Stimulated activated CD4-positive, alpha-beta T cell treated with anti-CD3 and anti-CD28 coated beads, Interleukin-1b, Interleukin-23, amount 100 ng/mL, for 1 hour (primary cell): ENCODE measurements at regions not wholly inside any gene's neighbourhood (a gene's known extent, or its start where the extent isn't known, plus 50 kb on each side); places are given as distances from the start of the nearest gene placed in this dataset.

Experiments
- DNase-seq, 2 donors: peaks; one replicate each; pipeline ENCODE4 v3.0.0-alpha.2; 2020; ENCODE audit warnings: low read depth in 2 of 2

DNA sequence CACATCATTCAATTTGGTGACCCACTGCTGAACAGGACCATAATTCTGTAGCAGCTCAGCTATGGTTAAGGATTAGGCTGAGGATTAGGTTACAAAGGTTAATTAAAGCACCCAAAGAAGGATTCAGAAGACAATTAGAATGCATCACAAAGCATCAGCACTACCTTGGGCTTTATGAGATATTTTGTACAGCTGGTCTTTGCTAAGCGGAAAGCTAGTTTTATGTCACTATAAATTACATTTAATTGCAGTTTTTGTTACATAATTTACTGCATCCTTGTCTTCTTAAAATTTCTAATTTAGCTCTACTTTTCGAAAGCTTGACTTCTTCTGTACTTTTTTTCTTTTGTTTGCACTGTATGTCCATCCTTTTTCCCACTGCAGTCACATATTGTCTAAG lies 711.5 kb downstream of the RPS29 start:
- DNase-seq = no peak

DNA sequence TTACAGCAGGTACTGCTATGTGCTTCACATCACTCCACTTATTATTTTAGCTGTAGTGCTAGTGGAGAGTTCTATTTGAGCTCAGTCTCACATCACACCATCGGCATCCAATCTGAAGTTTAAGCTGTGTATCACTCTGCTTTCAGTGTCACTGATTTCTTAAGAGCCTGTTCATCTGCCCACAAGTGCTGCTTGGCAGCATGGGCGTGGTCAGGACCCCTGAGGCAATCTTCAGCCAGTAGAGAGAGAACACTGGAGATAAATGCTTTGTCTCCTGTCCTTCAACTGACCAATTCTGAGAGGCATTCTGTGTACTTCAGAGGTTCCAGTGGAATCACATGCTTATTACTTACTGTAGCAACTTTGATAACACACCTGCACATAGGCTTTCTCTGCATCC lies 728.8 kb downstream of the RPS29 start:
- no peak for DNase-seq

DNA sequence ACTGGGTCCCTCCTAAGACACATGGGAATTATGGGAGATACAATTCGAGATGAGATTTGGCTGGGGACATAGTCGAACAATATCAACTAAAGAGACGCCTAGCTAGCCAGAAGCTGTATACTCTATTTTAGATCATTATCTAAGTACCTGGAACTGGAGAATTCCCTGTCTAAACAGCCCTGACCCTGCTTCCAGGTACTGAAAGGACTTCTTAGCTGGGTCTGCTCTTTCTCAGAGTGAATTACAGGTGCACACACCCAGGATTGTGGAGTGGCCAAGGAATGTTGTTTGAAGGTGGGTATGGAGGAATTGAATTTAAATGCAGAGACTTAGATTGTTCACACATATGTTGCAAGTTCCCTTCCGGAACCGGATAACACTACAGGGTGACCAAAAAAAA lies 733.0 kb downstream of the RPS29 start:
- DNase-seq = no peak

DNA sequence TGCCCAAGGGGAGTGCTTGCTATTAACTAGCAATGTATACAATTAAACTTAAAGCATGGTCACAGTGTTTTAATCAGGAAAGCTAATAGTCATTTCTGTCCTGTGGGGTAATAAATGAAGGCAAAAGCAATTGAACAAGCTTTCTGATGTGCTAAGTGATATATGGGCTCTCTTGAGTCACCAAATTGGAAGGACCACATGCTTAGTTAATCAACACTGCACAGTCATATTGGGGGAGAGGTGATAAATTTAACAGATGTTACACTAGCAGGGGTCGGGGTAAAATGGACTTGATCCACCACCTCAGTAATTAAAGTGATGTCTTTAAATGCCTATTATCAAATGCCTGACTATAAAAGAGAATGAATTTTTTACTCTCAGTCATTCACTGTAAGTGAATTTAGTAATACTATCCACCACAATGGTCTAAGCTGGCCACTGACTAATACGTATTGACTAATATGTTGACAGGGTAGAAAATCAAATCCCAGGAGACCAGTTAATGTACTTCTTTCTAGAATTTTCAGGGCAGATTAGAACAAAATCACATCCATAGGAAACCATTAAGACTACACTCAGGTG lies 736.3 kb downstream of the RPS29 start:
- no peak for DNase-seq

DNA sequence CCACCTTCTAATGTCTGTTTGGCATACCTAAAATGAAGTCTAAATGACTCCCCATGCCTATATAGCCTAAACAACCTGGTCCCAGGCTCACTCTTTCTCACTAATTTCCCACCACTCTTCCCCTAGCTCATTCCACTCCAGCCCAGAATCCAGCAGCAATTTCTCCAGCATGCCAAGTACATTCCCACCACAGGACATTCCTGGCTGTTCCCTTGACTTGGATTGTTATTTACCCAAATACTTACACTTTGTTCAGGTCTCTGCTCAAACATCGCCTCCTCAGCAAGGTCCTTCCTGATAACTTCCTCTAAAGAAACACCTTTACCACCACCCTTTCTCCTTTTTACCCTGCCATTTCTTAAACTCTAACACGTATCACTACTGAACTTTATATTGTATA lies 743.4 kb downstream of the RPS29 start:
- no peak for DNase-seq

DNA sequence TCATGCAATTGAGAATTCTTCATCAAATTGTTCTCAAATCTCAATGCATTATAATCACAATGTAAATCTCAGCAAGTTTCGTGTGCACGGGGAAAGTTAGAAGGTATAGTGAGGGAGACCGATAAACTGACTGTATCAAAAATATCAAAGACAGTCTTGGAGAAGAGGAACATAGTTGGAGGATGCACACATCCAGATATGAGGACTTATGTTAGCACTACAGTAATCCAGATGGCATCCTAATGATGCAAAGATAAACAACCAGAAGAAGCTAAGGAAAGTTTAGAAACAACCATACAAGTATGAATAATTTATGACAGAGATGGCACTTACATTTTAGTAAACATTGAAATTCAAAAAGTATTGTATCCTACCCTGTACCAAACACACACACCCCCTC lies 760.1 kb downstream of the RPS29 start:
- no peak for DNase-seq

DNA sequence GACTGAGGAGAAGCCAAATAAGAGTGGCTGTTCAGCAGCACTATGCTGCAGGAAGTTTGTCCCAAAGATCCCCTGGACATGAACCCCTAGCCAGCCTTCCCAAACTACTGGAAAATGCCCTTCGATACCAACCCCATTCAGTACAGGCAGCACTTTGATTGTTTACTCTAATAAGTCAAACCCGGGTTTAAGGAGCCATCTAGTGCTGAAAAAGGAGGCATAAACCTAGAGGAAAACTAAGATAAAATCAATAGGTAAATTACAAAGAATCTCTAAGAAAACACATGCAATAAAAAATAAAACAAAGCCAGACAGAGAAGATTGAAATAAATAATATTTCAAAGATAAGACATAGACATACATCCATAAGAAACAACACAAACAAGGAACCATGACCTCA lies 771.6 kb downstream of the RPS29 start:
- no peak for DNase-seq

DNA sequence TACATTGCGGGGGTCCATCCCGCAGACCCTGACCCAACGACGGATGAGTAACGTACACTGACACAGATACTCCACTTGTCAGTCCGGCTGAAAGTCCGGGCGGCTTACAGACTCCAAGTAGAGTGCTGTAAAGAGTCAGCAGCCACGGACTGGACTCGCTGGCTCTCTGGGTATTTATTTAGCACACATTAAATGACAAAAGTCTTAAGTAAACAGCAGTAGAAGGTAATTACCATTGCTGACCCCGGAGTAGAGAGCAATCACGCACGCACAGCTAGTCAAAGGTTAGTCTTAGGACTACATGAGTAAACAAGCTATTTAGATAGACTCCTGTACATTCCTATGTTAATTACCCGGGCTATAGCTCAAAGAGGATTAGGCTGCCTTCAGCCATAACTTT lies 780.9 kb downstream of the RPS29 start:
- DNase-seq = no peak

DNA sequence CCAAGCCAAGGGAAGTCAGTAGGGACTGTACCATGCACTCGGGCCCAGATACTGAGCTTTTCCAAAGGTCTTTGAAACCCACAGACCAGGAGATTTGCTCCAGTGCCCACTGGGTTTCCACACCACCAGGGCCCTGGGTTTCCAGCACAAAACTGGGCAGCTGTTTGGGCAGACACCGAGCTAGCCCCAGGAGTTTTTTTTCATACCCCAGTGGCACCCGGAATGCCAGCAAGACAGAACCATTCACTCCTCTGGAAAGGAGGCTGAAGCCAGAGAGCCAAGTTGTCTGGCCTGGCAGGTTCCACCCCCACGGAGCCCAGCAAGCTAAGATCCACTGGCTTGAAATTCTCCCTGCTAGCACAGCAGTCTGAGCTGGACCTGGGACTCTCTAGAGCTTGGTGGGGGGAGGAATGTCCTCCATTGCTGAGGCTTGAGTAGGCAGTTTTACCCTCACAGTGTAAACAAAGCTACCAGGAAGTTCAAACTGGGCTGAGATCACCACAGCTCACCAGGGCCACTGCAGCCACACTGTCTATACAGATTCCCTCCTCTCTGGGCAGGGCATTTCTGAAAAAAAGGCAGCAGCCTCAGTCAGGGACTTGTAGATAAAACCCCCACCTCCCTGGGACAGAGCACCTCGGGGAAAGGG lies 793.7 kb downstream of the RPS29 start:
- no peak for DNase-seq

DNA sequence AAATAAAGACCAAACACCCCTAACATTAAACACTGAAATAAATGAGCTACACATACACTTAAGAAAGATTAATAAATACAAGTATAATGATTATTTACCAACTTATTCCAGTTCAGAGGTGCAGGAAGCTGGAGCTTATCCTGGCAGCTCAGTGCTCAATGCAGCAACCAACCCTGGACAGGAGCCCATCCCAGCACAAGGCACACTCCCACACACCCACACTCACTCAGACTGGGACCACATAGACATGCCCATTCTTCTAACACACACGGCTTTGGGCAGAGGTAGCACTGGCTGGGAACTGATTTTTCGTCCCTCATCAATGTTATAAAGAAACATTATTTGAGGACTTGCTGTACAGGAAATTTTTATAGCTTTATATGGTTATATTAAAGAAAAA lies 797.4 kb downstream of the RPS29 start:
- DNase-seq = no peak

DNA sequence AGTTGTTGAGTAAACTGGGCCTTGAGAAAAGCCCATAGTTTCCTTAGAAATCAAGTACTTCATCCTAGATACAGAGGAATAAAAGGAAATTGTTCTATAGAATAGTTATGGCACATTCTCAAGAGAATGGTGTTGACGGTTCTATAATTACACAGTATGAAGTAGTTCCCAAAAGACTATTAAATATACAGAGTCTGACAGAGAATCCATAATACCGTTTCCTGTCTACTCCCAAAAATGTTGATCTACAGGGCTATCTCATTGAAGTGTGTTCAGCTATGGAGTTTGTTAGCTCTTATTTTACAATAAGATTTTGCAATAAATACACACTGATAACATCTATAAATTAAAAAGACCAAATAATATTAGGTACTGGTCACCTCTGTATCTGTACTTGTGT lies 799.7 kb downstream of the RPS29 start:
- DNase-seq = no peak

DNA sequence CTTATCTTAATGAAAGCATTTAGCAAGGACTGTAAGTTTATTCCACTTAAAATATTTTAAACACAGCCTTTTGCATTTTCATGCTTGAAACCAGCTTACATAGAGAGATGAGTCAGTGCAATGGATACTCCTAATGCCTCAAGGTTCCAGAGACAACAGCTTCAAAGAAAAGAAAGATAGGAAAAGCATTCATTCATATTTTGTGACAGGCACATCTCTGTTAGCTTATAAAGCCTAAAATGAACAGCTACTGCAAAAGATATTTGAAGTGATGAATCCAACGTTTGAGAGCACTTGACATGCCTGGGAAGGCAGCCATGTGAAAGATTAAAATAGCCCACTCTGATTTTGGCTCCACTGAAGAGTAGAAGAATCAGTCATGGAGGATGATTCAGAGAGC lies 814.5 kb downstream of the RPS29 start:
- DNase-seq = no peak

DNA sequence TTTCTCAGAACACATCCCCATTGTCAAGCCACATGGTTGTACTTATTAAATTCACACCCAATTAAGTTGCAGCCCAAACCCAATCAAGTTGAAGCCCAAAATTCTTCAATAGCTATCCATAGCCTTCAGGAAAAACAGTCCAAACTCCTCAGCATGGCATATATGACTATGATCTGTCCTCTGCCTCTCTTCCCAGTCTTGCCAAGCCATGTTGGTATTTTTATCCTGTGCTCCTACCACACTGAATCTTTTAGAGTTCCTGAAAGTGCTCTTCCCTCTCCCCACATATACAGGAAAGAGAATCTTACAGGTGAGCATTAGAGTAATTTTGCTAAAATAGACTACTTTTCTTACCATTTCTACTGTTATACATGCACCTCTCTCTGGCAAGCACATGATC lies 834.9 kb downstream of the RPS29 start:
- no peak for DNase-seq

DNA sequence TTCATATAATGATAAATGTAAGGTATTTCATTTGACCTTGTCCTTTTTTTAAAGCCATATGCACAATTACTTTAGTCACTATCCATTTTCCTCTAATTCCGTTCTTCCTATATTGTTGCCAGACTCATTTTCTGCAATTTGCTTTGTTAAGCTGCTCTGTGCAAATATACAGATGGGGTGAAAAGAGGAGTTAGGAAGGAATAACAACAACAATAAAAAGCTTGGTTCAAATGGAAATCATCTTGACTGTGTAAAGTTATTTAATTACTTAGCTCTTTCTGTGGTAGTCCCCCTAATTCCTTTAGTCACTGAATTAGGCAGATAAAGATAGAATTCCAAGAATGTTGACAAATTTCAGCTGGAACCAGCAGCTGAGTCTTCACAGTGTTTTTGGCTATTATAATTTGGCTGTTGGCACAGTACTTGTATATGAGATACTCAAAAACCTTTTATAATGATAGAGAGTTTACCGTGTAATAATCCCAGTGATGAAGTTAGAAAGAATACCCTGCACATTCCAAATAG lies 838.0 kb downstream of the RPS29 start:
- DNase-seq = no peak

DNA sequence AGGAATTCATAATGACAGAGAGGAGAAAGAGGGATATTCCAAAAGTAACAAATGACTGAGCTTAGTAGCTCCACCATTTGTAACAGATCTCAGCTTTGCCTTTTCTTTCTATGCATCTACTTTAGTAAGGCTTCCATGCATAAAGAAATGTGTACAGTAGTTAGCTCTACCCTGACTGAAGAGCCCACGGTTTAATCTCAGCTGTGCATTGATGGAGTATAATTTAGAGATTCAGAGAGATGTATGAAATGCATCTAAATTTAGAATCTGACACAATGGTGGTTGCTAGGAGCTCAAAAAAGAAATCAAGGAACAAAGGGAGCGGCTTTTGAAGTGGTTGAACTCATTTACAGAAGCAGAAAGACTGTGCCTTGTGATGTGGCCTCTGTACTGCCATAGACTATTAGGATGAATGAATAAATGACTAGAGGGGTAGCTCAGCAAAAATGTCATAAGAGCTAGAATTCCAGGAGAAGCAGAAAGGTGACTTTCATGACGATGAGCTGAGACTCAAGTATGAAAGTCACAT lies 838.6 kb downstream of the RPS29 start:
- no peak for DNase-seq

DNA sequence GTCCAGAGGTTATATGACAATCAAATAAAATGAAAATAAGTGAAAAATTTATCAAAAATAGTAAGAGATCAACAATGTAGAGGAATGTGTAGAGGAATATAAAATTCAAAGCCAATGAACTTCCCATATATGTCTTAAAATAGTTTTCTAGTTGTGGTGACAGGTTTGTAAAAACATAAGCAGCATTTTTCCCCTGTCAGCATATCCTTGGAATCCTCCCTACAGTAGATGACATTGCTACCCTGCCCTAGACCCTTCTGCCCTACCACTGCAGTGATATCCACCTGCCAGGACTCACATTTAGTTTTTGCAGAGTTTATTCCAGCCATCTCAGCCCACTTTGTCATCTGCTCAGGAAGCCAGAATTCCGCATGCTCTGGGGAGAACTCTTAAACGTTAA lies 842.0 kb downstream of the RPS29 start:
- DNase-seq = no peak

DNA sequence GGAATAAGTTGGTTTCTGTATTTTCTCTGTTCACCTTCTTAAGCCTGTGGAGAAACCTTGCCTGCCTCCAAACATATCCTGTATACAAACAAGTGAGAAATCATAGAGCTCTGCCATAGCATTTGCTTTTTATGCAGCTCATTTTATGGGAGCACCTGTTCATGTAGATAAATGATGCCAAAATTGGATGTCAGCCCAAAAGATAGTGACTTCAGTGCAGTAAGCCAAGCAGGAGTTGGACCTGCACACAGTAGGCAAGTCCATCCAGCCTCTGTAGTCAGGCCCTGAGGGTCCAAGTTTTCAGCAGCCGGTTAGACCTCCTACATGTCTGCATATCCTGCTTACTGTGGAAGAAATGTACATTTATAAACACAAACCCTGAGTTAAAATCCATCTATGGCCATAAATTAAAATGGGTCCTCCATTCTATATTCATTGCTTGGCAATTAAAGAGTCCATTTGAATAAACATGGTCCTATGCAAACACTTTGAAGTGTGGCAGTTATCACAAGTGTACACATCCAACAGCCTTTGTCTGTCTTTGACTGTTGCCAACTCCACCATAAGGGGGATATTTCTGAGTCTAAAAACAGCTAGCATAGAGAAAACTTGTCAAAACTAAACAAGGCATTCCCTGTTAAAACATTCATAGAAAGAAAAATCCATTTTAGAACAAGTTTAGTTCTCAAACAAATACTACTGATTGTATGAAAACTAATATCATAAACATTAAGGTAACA lies 847.8 kb downstream of the RPS29 start:
- DNase-seq = no peak

DNA sequence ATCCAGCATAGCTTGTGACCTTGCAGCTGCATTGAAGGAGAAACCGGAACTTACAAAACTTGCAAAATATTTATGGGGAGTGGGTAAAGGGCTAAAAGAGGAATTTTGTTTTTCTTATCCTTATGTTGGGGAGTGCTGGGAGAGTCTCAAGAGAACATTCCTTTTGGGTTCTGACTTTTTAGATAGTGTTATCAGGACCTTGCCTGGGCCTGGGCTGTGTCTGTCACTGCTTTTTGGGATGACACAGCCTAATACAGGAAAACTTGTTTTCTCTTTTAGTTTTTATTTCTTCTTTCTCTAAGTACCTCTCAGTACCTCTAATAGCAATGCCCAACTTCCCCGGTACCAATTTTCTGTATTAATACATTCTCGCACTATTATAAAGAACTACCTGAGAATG lies 850.6 kb downstream of the RPS29 start:
- no peak for DNase-seq

DNA sequence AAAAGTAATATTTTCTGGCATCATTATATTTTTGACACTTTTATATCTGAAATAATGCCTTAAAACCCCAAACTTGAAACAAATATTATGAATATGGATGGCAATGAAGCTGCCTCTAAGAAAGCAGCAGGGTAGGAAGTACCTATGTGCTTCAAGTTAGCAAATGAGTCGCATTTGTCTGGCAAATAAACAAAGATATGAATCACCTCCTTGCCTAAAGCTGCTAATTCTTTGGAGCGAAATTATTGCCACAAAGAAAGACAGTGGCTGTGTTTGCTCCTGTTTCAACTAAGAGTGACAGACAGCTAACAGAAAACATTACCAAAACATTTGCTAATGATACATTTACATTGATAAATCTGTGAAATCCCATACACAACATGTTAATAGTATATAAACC lies 854.9 kb downstream of the RPS29 start:
- no peak for DNase-seq

DNA sequence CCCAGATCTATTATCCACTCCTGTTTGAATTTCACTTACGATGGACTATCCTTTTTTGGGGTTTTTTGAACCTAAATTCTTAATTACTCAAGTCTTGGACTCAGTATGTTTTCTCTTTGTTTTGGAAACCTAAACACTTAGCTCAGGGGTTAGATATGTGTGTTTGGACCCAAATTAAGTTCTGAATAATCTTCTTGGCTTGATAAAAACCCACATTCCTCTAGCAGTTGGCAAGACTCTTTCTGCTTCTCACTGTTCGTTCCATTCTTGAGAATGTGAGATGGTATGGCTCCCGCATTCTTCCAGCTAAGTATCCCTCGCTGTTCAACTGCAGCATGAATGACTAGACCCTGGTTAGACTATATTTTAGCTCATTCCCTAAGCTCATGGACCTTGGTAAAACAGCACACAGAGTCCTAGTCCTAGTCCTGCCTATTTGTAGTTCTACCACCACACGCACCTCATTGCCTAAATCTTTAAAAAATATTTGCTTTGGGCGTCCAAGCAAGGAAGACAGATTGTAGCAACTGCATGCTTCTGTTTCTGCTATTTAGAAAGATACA lies 860.0 kb downstream of the RPS29 start:
- no peak for DNase-seq

DNA sequence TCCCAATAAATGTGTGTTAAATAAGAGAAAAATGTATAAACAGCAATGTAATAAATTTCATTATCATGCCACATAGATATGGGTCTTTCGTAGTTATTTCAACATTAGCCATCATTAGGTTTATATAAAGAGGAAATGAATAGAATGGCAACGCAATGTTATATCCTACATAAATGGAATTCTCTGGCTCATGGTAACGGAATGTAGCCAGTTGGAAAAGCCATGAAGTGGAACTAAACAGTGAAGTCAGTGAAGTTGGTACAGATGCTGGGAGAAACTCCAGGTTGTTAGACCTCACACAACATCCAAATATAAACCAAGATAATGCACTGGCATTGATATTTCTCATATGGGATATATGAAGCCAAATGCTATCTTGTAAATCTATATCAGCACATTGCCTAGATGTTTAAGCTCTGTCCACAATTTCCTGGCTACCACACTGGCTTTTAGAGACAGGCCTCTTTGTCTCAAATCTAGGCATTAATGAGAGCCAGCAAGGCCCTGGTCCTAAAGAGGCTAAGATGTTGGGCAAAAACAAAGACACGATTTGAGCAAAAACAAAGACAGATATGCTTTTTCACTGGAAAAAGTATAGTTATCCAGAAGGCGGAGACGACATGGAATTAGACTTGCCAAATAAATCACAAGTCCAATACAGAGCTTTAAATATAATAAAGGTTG lies 861.0 kb downstream of the RPS29 start:
- DNase-seq = no peak
